Ishikawa (cell line): ENCODE measurements at regions not wholly inside any gene's neighbourhood (a gene's known extent, or its start where the extent isn't known, plus 50 kb on each side); places are given as distances from the start of the nearest gene placed in this dataset.

Experiments
- CEBPB ChIP-seq: IDR thresholded peaks from 2 replicates; pipeline ENCODE4 v1.6.1; 2012
- CREB1 ChIP-seq: IDR thresholded peaks from 2 replicates; pipeline ENCODE4 v1.6.1; 2012; ENCODE audit warnings: low read depth
- EGR1 ChIP-seq: IDR thresholded peaks from 2 replicates; pipeline ENCODE4 v1.6.1; 2012
- EP300 ChIP-seq: IDR thresholded peaks from 2 replicates; pipeline ENCODE4 v1.6.1; 2012; ENCODE audit warnings: borderline replicate concordance
- FOXM1 ChIP-seq: IDR thresholded peaks from 2 replicates; pipeline ENCODE4 v1.6.1; 2012; ENCODE audit warnings: low read depth, borderline replicate concordance
- NFIC ChIP-seq: IDR thresholded peaks from 2 replicates; pipeline ENCODE4 v1.6.1; 2012
- TAF1 ChIP-seq: IDR thresholded peaks from 2 replicates; pipeline ENCODE4 v1.6.1; 2012; ENCODE audit warnings: low read depth, mild to moderate bottlenecking
- TCF12 ChIP-seq: IDR thresholded peaks from 2 replicates; pipeline ENCODE4 v1.6.1; 2012; ENCODE audit warnings: low read depth
- TEAD4 ChIP-seq: IDR thresholded peaks from 2 replicates; pipeline ENCODE4 v1.6.1; 2012
- YY1 ChIP-seq: IDR thresholded peaks from 2 replicates; pipeline ENCODE4 v1.6.1; 2012; ENCODE audit warnings: low read depth
- ZBTB7A ChIP-seq: IDR thresholded peaks from 2 replicates; pipeline ENCODE4 v1.6.1; 2012; ENCODE audit warnings: low read depth
- TF ChIP-seq, protein P1 (sequence below): IDR thresholded peaks from 2 replicates; pipeline ENCODE4 v1.6.1; 2012
- TF ChIP-seq, protein P2 (sequence below): IDR thresholded peaks from 2 replicates; pipeline ENCODE4 v1.6.1; 2012; ENCODE audit warnings: low read depth, mild to moderate bottlenecking

DNA sequence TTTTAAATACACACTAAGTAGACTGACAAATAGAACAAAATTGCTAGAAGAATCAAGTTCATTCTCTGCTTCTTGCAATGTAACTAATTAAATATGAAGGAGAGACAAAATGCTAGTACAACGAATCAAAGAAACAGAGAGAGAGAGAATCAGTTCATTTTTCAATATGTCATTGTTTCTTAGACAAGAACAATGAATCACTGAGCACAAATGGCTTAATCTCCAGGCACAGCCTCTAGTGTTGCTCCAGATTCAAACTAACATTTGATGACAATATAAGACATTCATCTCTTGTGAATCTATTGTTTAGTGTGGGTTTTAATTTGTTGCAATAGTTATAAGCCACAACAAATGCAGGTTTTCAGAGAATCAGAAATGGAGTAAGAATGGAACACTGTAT, 357.4 kb upstream of the TMEM229A start:
- TF ChIP-seq EP300 (no peak), EGR1 (no peak), CREB1 (no peak), YY1 (no peak), TEAD4 (no peak), FOXM1 (no peak), ZBTB7A (no peak), CEBPB (no peak), TAF1 (no peak), TCF12 (no peak), NFIC (no peak)
- TF ChIP-seq, protein P1, sequence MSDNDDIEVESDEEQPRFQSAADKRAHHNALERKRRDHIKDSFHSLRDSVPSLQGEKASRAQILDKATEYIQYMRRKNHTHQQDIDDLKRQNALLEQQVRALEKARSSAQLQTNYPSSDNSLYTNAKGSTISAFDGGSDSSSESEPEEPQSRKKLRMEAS, result no peak
- TF ChIP-seq, protein P2, sequence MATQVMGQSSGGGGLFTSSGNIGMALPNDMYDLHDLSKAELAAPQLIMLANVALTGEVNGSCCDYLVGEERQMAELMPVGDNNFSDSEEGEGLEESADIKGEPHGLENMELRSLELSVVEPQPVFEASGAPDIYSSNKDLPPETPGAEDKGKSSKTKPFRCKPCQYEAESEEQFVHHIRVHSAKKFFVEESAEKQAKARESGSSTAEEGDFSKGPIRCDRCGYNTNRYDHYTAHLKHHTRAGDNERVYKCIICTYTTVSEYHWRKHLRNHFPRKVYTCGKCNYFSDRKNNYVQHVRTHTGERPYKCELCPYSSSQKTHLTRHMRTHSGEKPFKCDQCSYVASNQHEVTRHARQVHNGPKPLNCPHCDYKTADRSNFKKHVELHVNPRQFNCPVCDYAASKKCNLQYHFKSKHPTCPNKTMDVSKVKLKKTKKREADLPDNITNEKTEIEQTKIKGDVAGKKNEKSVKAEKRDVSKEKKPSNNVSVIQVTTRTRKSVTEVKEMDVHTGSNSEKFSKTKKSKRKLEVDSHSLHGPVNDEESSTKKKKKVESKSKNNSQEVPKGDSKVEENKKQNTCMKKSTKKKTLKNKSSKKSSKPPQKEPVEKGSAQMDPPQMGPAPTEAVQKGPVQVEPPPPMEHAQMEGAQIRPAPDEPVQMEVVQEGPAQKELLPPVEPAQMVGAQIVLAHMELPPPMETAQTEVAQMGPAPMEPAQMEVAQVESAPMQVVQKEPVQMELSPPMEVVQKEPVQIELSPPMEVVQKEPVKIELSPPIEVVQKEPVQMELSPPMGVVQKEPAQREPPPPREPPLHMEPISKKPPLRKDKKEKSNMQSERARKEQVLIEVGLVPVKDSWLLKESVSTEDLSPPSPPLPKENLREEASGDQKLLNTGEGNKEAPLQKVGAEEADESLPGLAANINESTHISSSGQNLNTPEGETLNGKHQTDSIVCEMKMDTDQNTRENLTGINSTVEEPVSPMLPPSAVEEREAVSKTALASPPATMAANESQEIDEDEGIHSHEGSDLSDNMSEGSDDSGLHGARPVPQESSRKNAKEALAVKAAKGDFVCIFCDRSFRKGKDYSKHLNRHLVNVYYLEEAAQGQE, result no peak
